ENCODE measurements at regions not wholly inside any gene's neighbourhood (a gene's known extent, or its start where the extent isn't known, plus 50 kb on each side); places are given as distances from the start of the nearest gene placed in this dataset.

DNA sequence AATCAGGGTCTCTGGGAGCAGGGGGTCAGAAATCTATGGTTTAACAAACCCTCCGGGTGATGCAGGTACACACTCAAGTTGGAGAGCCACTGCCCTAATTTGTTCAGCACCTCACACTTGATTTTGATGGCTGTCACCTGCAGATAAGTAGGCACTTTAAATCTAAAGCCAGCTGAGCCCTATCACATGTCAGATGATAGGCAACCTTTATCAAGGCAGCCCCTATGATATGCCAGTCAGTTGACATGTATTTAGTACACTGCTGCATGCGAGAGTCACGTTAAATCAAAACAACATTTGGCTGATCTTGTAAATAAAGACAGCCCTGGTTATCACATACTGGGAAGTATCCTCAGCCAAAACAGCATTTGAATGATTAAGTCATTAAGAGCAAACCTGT, 104.4 kb upstream of the MCTP2 start:
- no peak overlapping the region for H3K9ac ChIP-seq (ENCODE audit: insufficient read depth in 1 of 2, low read depth in 2 of 2, low read length in 2 of 2)
- no peaks in the 10 kb centered on the region for H3K79me2 ChIP-seq (ENCODE audit: control insufficient read depth, insufficient read depth, low read length)
- H3K4me3 ChIP-seq = no peak overlapping the region
- H3K36me3 ChIP-seq (ENCODE audit: control insufficient read depth, insufficient read depth, low read length) = no peaks in the 10 kb centered on the region
- H3K9me1 ChIP-seq (ENCODE audit: control insufficient read depth, insufficient read depth, low read length) = no peaks in the 10 kb centered on the region
- ATAC-seq = no peak
- intact Hi-C loops (cut with micrococcal nuclease) = no loop called here
- no peak overlapping the region for H3K27ac ChIP-seq (ENCODE audit: extremely low read depth, low read depth, low read length)
- WGBS (ENCODE audit: insufficient coverage, low coverage, missing lambda C conversion rate) = 0% methylated on average over 3 of the region's 3 CpGs
- POLR2A ChIA-PET = no interaction called here
- no peak overlapping the region for H2AFZ ChIP-seq (ENCODE audit: low read depth, low read length)
- CTCF ChIA-PET (ENCODE audit: low intra/inter-chr PET ratio) = no interaction called here
- no TSS peak for BruUV-seq (replicated peaks)
- H4K20me1 ChIP-seq (replicated peaks; ENCODE audit: control insufficient read depth, insufficient read depth, low read length) = no peaks in the 10 kb centered on the region
- H3K27me3 ChIP-seq (ENCODE audit: control insufficient read depth in 2 of 2, insufficient read depth in 2 of 2, low read length in 2 of 2) = no peaks in the 10 kb centered on the region
- no peak for DNase-seq (ENCODE audit: extremely low read depth in 1 of 4, low spot score in 3 of 4)
- FAIRE-seq = no peak
- no peaks in the 10 kb centered on the region for H3K9me3 ChIP-seq (replicated peaks; ENCODE audit: control insufficient read depth, insufficient read depth, low read depth, low read length)
- in situ Hi-C loops (cut with MboI) = no loop called here
- no peak overlapping the region for H3K4me2 ChIP-seq (ENCODE audit: insufficient read depth, low read length)
- no peaks in the 10 kb centered on the region for H3K4me1 ChIP-seq (replicated peaks in 1 of 2; ENCODE audit: control insufficient read depth in 2 of 2, insufficient read depth in 2 of 2, low read length in 2 of 2)
- TF ChIP-seq, protein P1, sequence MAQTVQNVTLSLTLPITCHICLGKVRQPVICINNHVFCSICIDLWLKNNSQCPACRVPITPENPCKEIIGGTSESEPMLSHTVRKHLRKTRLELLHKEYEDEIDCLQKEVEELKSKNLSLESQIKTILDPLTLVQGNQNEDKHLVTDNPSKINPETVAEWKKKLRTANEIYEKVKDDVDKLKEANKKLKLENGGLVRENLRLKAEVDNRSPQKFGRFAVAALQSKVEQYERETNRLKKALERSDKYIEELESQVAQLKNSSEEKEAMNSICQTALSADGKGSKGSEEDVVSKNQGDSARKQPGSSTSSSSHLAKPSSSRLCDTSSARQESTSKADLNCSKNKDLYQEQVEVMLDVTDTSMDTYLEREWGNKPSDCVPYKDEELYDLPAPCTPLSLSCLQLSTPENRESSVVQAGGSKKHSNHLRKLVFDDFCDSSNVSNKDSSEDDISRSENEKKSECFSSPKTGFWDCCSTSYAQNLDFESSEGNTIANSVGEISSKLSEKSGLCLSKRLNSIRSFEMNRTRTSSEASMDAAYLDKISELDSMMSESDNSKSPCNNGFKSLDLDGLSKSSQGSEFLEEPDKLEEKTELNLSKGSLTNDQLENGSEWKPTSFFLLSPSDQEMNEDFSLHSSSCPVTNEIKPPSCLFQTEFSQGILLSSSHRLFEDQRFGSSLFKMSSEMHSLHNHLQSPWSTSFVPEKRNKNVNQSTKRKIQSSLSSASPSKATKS (CRISPR knock-in tag; IDR thresholded peaks at IDR 0.05) = no peak
- TF ChIP-seq, protein P2, sequence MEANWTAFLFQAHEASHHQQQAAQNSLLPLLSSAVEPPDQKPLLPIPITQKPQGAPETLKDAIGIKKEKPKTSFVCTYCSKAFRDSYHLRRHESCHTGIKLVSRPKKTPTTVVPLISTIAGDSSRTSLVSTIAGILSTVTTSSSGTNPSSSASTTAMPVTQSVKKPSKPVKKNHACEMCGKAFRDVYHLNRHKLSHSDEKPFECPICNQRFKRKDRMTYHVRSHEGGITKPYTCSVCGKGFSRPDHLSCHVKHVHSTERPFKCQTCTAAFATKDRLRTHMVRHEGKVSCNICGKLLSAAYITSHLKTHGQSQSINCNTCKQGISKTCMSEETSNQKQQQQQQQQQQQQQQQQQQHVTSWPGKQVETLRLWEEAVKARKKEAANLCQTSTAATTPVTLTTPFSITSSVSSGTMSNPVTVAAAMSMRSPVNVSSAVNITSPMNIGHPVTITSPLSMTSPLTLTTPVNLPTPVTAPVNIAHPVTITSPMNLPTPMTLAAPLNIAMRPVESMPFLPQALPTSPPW (CRISPR knock-in tag; IDR thresholded peaks at IDR 0.05) = no peak
- TF ChIP-seq MYC (IDR thresholded peaks at IDR 0.05; ENCODE audit: low read depth, low read length) = no peak
- no peak for TF ChIP-seq MYC (CRISPR knock-in tag; IDR thresholded peaks at IDR 0.05; ENCODE audit: borderline replicate concordance, low read depth)
- no peak for TF ChIP-seq MEF2A (IDR thresholded peaks at IDR 0.05; ENCODE audit: control insufficient read depth, low read depth, low read length)
- TF ChIP-seq, protein P3, sequence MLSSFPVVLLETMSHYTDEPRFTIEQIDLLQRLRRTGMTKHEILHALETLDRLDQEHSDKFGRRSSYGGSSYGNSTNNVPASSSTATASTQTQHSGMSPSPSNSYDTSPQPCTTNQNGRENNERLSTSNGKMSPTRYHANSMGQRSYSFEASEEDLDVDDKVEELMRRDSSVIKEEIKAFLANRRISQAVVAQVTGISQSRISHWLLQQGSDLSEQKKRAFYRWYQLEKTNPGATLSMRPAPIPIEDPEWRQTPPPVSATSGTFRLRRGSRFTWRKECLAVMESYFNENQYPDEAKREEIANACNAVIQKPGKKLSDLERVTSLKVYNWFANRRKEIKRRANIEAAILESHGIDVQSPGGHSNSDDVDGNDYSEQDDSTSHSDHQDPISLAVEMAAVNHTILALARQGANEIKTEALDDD (IDR thresholded peaks at IDR 0.05) = no peak
- no peak for TF ChIP-seq TBP (optimal IDR thresholded peaks at IDR 0.05; ENCODE audit: low read depth, low read length)
- TF ChIP-seq MAFG (tag; conservative IDR thresholded peaks at IDR 0.05) = no peak
- TF ChIP-seq ZNF695 (CRISPR knock-in tag; IDR thresholded peaks at IDR 0.05) = no peak
- TF ChIP-seq SMARCE1 (IDR thresholded peaks at IDR 0.05) = no peak
- TF ChIP-seq ZNF431 (CRISPR knock-in tag; IDR thresholded peaks at IDR 0.05) = no peak

Data from K562 (cell line).